ENCODE measurements at regions not wholly inside any gene's neighbourhood (a gene's known extent, or its start where the extent isn't known, plus 50 kb on each side); places are given as distances from the start of the nearest gene placed in this dataset.

DNA sequence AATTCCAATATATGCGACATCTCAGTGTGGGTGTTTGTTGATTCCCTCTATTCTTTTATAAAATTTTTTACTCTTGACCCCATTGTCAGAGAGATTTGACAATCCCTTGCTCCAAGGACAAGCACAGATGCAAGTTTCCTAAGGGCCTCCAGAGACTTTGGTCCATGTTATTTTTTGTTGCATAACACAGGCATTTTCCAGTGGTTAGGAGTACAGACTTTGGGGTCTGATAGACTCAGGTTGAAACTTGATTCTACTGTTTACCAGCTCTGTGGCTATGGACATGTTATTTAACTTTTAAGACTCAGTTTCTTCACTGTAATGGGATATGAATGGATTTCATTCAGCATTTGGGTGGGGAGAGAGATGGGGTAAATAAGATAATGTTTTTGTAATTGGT, 361.3 kb downstream of the ENC1 start:
- no peak for DNase-seq

DNA sequence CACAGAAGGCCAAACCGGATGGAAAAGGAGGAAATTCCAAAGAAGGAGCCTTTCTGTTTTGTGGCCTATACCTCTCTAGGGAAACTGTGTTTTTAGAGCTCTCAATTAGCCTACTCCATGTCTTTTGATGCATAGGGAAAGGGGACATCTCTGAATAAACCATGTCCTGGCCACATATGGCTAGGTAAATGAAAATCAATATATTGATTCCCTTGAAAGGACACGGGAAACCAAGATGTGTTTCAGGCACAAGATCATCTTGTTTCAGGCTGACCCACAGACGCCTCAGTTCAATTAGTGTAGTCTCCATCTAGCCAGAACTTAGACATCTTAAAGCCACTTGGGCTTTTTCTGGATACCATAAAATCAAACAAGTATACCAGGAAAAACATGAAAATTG, 363.1 kb downstream of the ENC1 start:
- DNase-seq = no peak

DNA sequence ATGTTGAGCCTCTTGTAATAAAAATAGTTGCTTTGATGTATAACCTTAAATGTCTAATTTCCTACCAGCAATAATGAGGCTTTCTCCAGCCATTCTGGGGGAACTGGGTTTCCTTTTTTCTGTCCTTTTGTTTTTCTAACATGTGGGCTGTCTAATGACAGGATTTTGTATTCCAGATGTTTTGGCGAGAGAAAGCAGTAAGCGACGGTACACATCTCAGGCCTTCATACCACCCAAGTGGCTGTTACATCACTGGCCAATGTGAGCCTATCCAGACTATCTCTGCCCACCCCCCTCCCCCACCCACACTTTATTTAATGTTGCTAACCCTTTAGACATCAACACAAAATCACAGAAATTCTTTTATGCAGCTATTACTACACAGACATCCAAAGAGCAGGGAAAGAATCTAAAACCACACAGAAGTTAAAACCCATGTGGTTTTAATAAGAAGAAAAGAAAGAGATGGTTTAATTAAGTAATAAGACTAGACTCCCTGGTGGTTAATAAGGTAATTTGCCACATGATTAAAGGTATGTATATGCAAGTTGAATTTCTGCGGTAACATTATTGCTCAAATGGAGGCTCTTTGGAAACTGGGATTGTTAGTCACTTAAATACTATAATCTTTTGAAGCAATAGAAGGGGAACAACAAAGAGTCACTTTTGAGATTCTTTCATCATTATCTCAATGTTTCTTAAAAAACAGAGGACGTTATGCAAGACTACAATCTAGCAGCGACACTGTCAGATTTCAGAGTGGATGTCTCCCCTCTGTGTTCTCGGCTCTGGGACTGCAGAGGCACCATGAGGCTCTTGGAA, 365.1 kb downstream of the ENC1 start:
- DNase-seq = no peak

DNA sequence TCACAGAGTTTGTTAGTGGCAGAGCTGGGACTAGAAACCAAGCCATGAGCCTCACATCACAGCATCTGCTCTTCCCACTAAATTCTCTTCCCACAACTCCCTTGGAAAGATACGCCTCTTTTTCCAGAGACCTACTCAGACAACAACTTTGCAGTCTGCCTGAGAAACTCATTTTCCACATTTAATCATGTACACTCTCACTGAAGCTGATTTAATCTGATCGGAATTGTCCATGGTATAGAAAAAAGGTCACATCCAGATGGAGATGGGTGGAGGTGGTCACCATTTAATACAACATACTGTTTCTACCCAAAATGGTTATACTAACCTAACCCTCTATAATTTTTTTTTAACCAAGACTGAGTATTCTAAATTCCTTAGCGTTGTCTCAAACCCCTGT, 366.2 kb downstream of the ENC1 start:
- DNase-seq = no peak

DNA sequence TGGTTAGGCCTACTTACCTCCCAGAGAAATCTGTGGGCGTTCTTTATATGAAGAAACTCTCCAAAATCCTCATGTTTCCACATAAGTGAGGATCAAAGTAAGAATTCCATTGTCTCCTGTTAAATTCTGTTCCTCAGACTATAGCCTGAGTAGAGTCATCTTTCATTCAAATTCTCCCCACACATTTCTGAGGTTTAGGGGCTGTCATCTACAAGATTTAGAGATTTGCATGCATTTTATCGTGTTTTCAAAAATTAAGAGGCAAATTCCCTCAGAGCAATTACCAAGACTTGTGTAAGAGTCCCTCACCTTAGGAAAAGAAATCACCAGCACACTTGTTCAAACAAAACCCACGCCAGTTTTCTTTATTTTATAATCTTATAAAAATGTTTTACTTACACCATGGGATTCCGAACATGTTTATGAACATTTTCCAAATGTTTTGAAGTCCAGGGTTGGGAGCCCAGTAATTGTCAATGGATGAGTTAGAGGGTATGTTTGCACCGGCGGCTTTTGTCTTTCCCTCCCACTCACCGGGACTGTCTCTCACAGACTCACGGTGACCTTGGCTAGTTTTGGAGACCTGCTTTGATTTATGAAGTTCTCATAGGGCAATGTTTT, 367.6 kb downstream of the ENC1 start:
- no peak for DNase-seq

DNA sequence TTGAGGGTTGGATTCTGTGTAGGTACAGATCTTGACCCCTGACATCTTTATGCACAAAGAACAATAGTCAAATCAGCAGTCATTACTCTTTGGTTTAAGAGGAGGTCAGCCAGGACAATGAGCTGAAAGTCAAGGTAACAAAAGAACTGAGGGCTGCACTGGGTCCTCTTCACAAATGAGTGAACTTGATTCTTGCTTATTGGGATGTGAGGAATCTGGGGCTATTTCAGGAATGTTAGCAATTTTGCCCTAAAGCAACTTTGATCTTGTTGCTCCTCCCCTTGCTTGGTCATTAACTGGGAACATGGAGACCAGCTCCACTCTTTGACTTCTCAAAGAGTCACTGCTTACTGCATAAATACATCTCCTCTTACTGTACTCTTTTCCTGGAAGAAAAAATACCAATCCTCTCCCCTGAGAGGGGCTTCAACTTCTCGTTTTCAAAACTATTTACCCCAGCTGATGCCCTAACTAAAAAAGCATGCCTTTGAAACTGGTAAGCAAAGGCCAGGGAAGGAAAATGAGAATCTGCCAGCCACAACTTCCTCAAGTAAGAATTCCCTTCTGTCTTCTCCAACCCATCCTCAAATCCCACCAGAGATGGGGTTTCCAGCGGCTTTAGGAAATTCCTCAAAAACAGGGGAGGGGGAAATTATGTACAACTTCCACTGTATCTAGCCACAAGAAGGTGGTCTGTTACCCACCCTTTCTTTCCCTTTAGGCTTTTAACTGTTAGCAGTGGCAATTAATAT, 368.3 kb downstream of the ENC1 start:
- no peak for DNase-seq

DNA sequence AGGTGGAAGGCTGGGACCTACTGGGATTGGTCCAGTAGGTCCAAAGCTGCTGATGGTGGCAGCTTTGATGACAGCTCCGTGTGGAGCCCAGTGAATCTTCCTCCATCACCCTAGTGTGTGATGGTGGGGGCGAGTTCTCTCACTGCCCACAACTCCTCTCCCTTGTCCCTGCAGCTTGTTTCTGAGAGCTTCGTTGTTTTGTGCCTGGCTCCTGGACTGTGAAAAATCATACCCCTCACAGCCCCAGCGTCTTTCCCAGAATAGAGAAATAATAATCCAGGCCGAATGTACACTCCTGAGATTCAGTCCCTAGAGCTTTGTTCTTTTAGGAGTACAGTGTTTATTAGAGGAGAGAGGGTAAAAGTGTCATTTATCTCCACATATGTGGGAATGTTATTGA, 372.2 kb downstream of the ENC1 start:
- no peak for DNase-seq

DNA sequence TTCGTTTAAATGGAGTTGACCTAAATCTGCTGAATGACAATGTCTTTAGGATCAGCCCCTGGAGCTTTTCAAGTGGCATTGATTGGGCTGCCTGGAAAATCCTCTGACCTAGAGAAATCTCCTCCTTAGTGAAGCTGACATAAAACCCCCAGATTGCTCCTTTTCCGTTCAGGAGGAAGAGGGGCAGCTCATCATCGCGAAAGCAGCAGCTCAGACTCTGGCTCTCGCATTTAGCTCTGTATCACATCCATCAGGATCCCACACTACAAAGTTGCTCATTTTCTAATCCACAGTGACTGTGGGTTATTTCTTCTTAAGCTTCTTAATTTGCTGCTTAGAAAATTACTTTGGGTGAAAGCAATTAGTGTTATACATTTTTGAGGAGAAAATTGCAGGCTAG, 373.7 kb downstream of the ENC1 start:
- DNase-seq = no peak

DNA sequence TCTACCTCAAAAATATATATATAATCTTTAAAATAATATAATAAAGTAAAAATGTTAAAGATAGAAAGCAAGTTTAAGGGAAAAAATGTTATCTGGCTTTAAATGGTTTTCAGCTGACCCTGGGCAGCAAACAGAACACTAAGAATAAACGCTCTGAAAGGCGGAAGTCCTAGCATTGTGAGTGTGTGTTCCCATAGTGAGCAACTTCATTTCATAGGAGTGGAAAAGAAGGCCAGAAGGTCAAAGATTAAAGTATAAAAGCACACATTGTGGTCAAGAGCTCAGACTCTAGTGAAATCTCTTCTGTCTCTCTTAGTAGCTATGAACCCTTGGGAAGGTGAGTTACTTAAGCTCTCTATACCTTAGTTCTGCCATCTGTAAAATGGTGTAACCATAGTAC, 374.4 kb downstream of the ENC1 start:
- no peak for DNase-seq

DNA sequence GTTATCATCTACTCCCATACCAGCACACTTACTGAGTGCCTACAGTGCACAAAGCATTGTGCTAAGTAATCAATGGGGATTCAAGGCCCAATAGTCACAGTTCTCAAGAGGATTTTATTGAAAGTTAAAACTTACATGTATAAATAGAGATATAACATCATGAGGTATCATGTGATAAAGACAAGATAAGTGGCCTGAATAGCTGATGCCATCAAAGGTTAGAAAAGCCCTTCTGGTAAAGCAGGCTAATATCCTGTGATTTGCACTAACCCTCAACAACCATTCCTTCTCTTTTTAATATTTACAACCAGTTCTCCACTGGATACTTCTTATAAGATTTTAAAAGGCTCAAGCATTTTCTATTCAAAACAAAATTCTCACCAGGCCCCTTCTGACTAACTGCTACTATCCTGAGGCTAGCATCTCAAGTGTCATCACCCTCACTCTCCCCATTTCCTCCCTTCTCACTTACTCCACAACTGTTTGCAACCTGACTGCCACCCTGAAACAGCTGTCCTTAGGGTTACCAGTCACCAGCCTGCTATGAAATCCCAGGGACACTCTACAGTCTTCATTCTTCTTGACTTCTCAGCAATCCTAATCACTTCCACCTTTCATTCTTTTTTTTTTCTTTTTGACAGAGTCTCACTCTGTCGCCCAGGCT, 377.9 kb downstream of the ENC1 start:
- no peak for DNase-seq

DNA sequence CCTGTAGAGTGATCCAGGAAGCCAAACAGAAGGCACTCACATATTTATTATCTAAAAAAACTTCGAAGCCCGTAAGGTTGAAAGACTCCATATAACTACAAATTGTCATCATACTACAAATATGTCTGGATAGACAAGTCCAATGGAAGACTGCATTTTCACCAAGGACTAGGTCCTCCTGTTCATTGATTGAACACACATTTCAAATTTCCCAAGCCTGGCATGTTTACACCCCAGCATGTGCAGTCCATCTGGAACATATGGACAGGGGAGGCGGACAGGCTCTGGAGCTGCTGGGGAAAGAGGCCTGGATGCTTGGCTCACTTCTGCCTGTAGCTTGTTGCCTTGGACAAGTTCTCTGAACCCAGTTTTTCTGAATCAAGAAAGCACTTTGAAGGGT, 378.7 kb downstream of the ENC1 start:
- DNase-seq = no peak

DNA sequence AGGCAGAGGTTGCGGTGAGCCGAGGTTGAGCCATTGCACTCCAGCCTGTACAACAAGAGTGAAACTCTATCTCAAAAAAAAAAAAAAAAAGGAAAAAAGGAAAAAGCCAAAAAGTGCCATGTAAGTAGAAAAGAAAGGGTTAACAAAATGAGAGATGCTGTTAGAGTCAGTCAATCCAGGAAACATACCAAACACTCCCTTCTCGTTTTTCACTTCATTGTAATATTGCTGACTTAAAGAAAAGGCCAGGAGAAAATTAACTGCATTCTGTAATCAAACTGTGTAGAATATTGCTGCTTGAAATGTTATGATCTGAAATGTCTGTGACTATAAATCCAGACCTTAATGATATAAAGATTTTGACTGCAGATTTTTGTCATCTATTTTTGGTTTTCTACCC, 379.1 kb downstream of the ENC1 start:
- no peak for DNase-seq

DNA sequence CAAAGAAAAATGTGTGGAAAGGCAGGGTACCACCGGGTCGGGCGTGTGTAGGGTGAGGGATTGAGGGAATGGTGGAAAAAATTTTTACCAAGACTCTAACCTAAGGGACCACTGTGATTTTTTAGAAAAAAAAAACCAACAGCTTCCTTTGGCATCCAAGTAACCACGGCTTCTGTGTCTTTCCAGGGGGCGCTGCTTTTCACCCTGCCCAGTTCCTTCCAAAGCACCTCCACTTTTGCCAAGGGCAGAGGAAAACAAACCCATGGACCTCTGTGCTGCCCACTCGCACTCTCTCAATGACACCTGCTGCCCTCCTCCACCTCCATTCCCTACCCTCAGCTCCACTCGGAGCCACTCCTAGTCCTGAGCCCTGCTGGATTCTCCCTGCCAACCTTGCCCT, 381.0 kb downstream of the ENC1 start:
- no peak for DNase-seq

DNA sequence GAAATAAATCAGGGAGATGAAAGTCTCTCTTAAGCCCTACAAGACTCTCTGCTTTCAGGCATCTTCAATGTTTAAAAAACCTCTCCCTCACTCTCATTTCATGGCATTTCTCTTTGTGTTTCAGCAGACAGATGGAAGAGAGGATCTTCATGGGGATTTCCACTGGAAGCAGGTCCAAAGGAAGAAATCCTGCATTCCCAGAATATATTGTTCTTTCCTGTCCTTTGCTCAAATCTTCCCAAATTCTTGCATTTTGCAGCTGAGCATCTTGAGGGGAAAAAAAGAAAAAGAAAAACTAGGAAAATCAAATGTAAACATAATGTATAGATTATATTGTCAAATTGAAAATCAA, 382.2 kb downstream of the ENC1 start:
- DNase-seq = no peak

DNA sequence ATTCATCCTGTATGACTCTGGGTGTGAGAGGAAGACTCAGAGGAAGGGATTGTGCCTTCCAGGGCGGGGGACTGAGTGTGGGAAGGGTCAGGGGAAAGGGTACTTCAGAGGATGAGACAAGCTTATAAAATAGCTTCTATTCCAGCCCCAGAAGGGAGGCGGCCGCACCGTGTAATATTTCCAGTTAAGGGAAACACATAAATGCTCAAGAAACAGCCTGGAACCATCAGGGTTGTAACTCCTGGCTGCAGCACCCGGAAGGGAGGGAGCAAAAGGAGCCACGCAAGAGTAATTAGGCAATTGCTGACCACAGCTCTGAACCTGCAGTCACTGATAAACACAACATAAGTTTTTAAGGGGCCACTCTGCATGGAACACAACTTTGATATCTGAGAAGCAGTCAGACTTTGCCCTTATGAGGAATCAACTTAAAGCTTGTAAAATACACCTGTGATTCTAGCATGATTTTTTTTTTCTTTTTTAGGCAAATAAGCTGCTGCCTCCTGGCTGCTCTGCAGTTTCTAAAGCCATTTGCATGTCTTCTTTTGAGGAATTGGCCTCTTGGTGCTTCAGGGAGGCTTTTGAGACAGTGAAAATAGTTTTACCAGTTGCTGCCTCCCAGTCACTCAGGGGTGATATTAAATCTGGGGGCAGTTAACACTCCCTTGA, 382.7 kb downstream of the ENC1 start:
- no peak for DNase-seq

DNA sequence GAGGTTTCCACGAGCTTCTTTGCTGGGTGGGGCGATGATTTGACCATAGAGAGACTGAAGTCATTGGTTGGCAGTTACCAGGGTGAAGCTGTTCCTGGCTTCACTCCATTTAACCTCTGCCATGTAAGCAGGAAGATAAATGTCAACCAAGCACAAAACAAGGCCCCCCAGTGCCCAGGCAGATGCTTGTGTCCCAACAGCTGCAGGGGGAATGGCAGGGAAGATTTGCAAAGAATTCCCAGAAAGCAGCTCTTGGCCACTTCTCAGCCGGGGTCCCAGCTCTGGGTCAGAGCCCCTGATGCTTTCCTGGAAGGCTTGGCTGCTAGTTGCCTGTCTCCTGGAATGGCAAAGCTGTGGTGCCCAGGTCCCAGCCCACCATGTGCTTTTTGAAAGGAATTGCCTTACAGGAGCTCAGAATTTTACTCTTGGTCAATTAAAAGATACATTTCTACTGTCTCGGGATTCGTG, 383.4 kb downstream of the ENC1 start:
- DNase-seq = no peak

DNA sequence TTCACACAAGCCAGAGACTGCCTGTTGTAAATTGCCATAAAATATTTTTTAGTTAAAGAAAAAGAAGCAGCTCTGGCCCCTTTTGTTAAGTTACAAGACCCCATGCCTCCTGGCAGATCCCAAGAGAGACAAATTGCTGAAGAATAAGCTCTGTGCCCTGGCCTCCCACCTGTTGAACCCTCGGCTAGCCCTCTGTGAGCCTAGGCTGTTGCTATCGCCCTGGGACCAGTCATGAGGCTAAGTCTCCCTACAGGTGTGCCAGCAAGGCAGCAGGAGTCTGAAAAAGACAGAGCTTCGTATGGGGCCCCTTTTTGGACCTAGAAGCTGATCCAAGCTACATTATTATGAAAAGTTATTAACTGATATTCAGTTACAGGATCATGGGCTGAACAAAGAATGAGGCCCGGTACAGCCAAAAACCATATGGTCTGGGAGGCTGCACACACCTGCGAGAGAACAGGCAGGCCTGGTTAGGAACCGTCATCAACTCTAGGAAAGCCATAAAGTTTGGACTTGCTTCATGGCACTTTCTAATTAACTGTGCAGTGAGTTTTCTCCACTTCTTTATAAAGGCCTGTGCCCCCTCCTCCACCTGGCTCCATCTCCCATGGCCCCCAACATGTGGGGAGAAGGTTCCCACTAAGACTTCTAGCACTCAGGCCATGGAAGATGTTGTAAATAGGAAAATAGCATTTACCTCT, 384.7 kb downstream of the ENC1 start:
- no peak for DNase-seq

DNA sequence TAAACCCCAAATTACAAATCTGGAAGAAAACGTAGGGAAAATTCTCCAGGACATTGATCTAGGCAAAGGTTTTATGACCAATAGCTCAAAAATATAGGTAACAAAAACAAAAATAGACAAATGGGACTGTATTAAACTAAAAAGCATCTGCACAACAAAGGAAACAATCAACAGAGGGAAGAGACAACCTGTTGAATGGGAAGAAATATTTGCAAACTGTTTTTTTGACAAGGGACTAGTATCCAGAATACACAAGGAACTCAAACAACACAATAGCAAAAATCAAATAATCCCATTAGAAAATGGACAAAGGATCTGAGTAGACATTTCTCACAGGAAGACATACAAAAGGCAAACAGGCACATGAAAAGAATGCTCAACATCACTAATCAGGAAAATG, 386.3 kb downstream of the ENC1 start:
- no peak for DNase-seq

DNA sequence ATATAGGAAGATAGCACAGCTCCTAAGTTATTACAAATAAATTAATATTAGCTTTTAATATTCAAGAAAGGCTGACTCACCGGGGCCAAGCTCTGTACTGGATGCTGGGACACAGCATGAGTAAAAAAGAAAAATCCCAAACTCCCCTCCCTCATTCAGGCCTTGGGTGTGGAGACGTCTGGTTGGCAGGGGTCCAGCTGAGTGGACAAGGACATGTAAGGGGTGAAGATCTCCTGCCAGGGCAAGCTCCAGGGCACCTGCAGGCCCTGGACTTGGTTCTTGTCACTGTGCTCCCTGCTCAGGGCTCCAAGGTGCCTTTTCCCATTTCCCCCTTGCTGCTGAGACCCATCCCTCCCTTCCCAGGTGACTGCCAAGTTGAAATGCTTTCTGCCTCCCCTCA, 388.5 kb downstream of the ENC1 start:
- DNase-seq = no peak

DNA sequence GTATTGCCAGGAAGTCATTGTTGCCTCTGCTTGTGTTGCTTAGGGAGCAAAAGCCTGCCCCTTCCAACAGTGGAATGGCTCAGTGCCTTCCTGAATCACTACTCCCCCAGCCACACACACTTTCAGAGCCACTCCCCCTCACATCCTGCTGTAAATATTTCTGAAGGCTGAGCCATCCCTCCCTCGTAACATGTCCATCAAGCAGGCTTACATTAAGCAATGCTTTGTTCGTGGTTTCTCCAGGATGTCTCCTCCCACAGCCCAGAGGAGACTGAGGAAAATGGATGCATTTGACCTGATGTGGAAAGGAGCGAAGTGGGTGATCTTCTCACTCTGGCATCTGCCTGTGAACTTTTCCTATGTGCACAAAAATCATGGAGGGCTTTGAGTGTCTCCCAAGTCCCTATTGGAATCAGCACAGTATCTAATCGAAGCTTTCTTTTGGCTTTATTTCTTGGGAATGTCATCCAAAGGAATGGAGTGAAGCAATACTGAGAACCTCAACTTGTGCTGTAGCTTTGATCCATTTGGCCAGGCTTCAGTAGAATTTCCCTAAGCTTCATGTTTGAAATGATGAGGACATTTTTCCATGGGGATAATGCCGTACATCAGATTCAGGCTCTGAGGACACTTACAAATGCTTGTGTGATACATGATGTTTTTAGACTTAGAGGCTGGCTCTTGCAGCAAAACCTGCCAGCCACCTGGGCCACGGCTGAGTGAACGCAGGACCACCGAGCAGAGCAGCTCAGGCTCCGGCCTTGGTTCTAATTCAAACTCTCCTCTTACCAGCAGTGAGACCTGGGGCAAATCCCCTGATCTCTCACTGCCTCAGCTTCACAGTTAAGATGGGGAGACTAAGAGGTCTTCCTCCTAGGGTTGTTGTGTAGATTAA, 389.1 kb downstream of the ENC1 start:
- DNase-seq = no peak

Measured in stimulated activated CD4-positive, alpha-beta T cell treated with anti-CD3 and anti-CD28 coated beads, Interleukin-4, amount 100 ng/mL, for 1 hour (primary cell).